GM18870 (cell line): ENCODE measurements at regions not wholly inside any gene's neighbourhood (a gene's known extent, or its start where the extent isn't known, plus 50 kb on each side); places are given as distances from the start of the nearest gene placed in this dataset.

ENCODE experiments used
- ATAC-seq: cut with Tn5 transposase; IDR thresholded peaks from one replicate; pipeline ENCODE4 v1.9.1; 2021; ENCODE audit warnings: moderate library complexity; ENCODE audit not compliant: unreplicated experiment

GRCh38 chr20:50297498-50298376, 107.1 kb downstream of the CEBPB start:
- ATAC-seq, result no peak

GRCh38 chr20:50298554-50299324, 108.1 kb downstream of the CEBPB start:
- ATAC-seq, result no peak

DNA sequence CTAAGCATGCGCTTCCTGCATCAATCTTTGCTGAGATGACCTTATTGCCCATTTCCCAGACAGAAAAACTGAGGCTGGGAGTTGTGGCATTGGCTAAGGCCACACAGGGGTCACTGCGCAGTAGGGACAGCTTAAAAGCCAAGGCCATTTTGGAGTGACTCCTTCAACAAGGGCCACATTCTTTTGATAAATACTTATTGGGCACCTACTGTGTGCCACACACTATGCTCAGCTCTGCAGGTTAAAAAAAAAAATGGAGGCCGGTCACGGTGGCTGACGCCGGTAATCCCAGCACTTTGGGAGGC, 108.6 kb downstream of the CEBPB start:
- no peak for ATAC-seq

DNA sequence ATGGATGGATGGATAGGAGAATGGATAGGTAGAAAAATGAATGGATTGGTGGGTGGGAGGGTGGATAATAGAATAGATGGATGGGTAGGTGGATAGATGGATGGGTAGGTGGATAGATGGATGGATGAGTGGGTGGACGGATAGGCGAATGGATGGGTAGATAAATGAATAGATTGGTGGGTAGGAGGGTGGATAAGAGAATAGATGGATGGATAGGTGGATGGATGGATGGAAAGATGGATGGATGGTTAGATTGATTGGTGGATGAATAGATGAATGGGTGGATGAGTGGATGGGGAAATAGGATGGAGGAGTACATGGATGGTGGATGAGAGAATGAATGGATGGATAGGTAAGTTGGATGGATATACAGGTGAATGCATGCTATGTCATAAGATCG, 110.5 kb downstream of the CEBPB start:
- ATAC-seq, result no peak

DNA sequence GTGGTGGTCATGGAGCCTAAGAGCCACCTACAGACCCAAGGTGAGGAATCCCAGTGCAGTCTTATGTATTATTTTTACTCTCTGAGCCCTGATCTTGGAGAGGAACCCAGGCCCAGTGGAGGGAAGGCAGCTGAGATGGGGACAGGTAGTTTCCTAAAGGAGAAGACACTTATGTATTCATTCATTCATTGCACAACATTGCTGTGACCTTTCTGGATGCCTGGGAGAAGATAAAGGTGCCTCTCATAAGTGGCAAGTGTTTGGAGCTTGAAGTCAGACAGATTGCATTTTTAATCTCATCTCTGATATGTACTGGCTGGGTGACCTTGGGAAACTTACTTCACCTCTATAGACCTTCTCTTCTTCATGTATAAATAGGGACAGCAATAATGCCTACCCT, 111.1 kb downstream of the CEBPB start:
- ATAC-seq, result no peak

DNA sequence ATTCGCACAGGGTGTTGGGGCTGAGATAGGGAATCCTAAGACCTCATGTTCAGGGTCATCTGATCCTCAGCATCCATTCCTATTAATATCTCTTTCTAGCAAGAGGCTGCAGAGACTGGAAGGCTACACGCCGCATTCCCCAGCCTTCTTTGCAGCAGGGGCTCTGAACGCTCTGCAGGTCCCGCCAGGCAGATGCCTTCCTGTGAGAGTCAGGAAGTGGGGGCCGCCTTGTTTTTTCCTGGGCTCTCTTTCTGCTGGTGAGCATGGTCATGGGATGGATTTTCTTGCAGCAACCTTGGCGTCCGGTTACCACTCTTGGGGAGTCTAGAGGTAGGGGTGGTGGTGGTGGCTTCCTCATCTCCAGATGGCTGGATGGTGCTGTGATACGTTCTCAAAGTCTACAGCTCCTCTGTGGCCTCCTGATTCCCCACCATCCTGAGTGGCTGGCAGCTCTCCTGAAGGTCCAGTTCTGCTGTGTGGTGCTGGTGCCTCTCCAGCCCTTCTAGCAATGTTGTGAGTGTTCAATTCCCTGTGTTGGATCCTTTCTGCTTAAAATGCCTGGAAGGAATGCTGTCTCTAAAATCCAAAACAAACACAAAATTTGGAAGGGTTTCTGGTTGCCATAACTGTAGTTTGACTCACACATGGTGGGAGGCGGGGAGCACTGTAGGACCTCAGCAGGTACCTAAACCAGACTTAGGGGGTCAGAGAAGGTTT, 111.9 kb downstream of the CEBPB start:
- no peak for ATAC-seq

DNA sequence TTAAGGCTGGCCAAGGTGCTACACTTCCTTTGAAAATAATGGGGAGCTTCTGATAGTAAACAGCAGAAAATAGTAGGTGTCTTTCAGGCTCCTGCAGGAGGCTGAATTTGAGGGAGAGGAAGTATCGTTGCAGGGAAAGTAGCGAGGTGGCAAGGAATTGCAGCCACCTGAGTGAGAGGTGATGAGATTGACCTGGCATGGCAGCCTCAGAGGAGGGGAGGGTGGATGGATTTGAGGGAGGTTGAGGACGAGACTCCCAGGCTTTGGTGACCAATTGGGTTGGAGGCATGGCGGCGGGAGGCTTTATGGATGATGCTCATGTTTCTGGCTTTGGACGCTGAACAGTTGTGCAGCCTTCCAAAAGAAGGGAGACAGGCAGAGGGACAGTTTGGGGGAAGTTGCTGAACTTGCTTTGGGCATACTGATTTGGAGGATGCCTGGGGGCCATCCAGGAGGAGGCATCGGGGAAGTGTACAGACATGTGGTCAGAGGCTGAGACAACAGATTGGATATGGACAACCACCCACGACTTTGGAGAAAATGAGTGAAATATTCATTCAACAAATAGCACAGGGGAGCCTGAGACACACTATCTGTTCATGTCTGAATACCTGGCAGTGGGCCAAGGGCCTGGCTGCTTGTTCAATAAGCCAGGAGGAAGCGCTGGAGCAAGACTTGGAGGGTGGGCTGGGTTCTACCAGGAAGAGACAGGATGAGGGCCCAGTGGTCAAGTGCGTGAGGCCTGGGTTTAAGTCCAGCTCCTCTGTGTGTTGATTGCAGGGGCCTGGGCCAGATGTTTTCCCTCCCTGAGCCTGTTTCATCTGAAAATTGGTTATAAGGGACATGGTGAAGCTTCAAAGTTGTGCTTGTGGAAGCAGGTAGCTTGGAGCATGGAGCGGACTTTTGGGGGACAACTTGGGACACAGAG, 113.2 kb downstream of the CEBPB start:
- ATAC-seq, result no peak

DNA sequence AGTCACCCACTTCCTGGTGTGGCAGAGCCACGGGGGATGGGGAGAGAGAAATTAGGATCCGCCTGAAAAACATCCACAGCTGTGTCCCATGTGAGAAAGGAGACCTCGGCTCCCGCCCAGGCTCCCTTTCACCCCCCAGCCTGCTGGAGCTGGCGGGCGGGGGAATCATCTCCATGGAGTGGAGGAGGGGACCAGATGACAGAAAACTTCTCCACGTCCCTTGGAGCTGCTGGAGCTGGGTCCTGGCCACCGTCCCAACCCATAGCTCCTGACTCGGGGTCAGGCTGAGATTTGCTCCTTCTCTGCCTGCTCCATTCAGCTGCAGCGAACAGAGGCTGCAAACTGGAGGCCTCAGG, 113.8 kb downstream of the CEBPB start:
- no peak for ATAC-seq

GRCh38 chr20:50304923-50305635, 114.4 kb downstream of the CEBPB start:
- ATAC-seq, result no peak

DNA sequence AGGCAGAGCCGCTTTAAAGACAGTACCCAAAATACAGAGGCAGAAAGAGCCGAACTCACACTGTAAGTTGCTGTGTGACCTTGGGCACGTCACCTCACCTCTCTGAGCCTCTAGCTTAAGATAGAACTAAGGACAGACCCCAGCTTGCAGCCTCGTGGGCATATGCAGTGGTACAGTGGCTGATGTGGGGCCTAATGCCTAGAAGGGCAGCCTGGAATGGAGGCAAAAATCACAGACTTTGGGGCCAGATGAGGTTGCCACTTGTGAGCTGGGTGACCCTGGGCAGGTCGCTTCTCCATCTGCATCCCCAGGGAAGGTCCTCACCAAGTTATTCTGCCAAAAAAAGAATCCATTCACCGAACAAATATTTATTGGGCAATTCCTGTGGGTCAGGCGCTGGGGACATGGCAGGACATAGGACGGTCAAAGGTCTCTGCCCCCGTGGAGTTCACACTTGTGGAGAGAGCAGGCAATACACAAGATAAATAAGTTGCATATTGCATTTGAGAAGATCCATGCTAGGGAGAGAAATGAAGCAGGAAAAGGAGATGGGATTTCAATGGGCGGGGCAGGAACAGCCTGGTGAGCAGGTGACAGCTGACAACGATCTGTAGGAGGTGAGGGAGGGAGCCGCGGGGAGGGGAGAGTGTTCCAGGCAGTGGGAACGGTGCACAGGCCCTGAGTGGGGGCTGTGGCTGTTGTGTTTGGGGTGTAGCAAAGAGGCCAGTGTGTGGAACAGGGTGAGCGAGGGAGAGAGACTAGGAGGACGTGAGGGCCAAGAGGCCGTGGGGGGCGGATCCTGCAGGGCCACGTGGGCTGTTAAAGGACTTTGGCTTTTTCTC, 115.2 kb downstream of the CEBPB start:
- ATAC-seq, result no peak

DNA sequence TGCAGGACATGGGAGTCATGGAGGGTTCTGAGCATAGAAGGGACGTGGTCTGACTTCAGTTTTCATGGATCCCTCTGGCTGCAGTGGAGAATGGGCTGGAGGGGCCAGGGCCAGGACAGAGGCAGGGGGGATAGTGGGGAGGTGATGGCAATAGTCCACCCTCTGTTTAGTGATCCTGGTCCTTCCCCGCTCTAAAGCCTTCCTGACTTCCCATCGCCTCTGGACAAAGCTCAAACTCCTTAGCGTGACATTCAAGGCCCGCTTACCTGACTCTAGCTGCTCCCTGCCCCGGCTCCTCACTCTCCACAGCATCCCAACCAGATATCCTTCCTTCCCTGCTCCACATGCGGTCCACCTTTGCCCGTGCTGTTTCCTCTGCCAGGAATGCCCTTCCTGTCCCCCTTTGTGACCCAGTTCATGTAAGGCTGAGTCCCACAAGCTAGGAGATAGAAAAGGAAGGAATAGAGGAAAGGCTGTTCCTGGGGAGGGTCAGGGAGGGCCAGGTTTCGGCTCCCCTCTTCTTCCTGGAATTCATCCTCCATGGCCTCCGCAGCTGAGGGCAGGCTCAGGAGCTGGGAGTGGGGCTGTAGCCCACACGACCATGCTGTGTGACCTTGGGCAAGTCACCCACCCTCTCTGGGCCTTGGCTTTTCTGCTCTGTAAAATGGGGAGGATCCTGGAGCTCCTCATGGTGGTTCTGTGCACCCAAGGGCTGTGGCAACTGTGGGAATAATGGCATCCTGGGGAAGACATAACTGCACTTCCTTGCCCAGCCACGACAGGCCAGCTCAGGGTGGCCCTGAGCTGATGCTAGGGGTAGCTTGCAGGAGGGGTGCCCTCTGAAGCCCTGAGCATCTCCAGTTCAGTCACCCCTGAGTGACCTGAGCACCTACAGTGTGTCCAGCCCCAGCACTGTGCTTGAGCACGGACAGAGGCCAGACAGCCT, 116.1 kb downstream of the CEBPB start:
- no peak for ATAC-seq

DNA sequence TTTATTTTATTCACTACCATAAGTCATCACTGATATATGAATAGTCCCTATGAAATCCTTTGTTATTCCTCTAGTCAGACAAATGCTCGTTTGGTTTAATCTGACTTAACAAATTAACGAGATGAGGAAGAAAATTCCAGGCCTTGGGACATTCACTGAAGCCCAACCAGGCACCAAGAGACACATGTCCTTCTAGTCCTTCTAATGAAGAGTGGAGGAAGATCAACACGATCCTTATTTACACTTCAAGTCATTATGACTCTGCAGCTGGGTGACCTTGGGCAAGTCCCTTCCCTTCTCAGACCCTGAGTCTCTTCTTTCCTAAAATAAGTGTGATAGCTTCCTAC, 117.5 kb downstream of the CEBPB start:
- ATAC-seq, result no peak

DNA sequence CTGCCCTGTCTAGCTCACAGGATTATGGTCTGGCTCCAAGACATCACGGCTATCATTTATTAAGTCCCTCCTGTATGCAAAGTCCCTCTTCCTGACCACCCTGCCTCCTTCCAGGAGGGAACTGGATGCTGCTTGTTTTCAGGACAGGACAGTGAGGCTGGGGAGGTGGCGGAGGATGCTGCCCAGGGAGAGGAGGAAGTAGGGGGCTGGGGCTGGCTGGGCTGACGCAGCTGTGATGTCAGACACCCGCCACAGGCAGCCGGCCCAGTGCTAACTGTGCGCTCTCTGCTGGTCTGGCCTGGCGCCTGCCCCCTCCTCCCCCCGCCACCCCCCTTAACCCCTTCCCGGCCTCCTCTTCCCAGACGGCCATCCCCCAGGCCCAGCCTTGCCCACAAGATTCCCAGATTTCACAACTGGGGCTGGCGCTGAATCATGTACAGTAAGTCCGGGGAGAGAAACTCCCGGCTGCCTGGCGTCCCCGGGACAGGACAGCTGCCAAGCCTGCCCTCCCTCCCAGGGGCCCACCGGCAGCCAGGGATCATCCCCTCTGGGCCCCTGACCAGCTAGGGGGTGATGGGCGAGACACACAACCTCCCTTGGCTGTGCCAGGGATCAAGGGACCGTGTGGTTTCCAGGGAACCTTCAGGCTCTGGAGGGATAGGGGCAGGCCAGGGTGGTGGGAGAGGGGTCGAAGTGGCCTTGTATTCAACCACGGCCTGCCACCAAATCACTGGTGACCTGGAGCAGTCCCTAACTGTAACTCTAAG, 118.1 kb downstream of the CEBPB start:
- ATAC-seq, result no peak

GRCh38 chr20:50309280-50309763, 118.7 kb downstream of the CEBPB start:
- ATAC-seq, result no peak

DNA sequence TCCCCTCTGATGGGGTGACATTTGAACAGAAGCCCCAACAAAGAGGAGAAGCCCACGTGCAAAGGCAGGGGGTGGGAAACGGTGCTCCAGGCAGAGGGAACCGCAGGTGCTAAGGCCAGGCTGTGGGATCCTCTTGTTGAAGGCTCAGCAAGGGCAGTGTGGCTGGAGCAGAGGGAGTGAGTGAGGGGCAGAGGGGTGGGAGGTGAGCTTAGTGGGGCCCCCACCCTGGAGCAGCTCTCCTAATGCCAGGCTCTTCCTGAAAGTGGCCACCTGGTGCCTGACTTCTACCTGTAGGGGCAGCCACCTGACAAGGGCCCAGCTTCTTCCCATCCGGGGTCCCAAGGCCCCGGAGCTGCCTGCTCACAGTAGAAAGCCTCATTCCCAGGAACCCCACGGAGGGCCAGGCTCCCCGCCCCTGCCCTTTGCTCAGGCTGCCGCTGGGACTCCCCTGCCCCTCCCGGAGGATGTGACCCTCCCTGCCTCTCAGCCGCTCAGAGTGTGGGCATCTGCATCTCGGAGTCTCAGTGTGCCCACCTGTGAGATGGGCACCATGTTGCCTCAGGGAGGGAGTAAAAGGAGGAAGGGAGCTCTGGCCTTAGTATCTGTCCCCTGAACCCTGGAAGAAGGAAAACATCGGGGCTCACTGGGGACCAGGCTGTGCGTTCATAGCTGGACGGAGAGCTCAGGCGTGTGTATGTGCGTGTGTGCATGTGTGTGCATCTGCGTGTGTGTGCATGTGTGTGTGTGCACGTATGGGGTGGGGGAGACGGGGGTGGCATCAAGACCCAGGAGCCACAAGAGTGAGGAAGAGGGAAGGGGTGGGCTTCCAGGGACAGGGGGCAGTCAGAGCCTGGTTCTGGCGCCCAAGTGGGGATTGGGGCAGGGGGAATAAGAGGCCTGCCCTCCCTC, 119.4 kb downstream of the CEBPB start:
- no peak for ATAC-seq

DNA sequence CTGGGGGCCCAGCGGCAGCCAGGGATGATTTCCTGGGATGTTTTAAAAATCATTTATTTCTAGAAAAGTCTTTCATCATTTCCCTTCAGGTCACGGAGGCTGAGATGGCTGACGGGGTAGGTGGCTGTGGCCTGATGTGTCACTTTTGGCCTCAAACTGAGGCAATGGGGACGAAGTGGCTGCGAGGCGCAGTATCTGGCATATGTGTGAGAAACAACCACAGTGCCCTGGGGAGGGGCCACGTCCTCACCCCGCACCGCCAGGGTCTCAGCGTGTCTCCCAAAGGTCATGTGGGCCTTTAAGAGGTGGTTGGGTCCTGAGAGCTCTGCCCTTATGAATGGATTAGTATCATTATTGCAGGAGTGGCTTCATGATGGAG, 120.0 kb downstream of the CEBPB start:
- no peak for ATAC-seq
